HEK293T (cell line): ENCODE measurements at regions not wholly inside any gene's neighbourhood (a gene's known extent, or its start where the extent isn't known, plus 50 kb on each side); places are given as distances from the start of the nearest gene placed in this dataset.

Experiments used
- CTCF ChIA-PET: fragments of 350-600 bp; formaldehyde crosslinking; extraction: SDS; loops from one replicate; lab custom pipeline; 2021; ENCODE audit warnings: antibody characterized with exemption, inconsistent platforms; lab: Yijun Ruan, JAX
- POLR2A ChIA-PET: fragments of 350-600 bp; formaldehyde crosslinking; extraction: SDS; loops from one replicate; lab custom pipeline; 2020; ENCODE audit warnings: antibody characterized with exemption, inconsistent platforms; lab: Yijun Ruan, JAX
- DNase-seq: peaks from one replicate; pipeline ENCODE4 v3.0.0; 2012; ENCODE audit warnings: mixed read lengths; ENCODE audit errors: extremely low spot score
- ARNT ChIP-seq: fragments of 450-650 bp; IDR thresholded peaks from 2 replicates; pipeline ENCODE4 v1.6.1; 2017; ENCODE audit warnings: mild to moderate bottlenecking
- BHLHE40 ChIP-seq: fragments of 450-650 bp; IDR thresholded peaks from 2 replicates; pipeline ENCODE4 v1.6.1; 2016; ENCODE audit warnings: mild to moderate bottlenecking, moderate library complexity, borderline replicate concordance
- CTBP1 ChIP-seq: fragments of 450-650 bp; IDR thresholded peaks from 2 replicates; pipeline ENCODE4 v1.6.1; 2016; ENCODE audit warnings: borderline replicate concordance
- ELF4 ChIP-seq: fragments of 450-650 bp; IDR thresholded peaks from 2 replicates; pipeline ENCODE4 v1.6.1; 2017; ENCODE audit warnings: antibody characterized with exemption
- FOXA1 ChIP-seq: fragments of 450-650 bp; IDR thresholded peaks from 2 replicates; pipeline ENCODE4 v1.6.1; 2016; ENCODE audit warnings: mild to moderate bottlenecking
- FOXK2 ChIP-seq: fragments of 450-650 bp; IDR thresholded peaks from 2 replicates; pipeline ENCODE4 v1.6.1; 2016; ENCODE audit warnings: mild to moderate bottlenecking
- FOXM1 ChIP-seq: fragments of 450-650 bp; IDR thresholded peaks from 2 replicates; pipeline ENCODE4 v1.6.1; 2017; ENCODE audit warnings: mild to moderate bottlenecking, borderline replicate concordance
- HDGF ChIP-seq: fragments of 450-650 bp; IDR thresholded peaks from 2 replicates; pipeline ENCODE4 v1.6.1; 2017; ENCODE audit warnings: antibody characterized with exemption, borderline replicate concordance
- L3MBTL2 ChIP-seq: fragments of 450-650 bp; conservative IDR thresholded peaks from 2 replicates; pipeline ENCODE4 v1.6.1; 2016; ENCODE audit warnings: mild to moderate bottlenecking
- LEF1 ChIP-seq: fragments of 450-650 bp; IDR thresholded peaks from 2 replicates; pipeline ENCODE4 v1.6.1; 2017; ENCODE audit warnings: mild to moderate bottlenecking, borderline replicate concordance
- NFRKB ChIP-seq: fragments of 450-650 bp; IDR thresholded peaks from 2 replicates; pipeline ENCODE4 v1.6.1; 2016; ENCODE audit warnings: mild to moderate bottlenecking, moderate library complexity
- SP1 ChIP-seq: fragments of 450-650 bp; IDR thresholded peaks from 2 replicates; pipeline ENCODE4 v1.6.1; 2017
- SUZ12 ChIP-seq: fragments of 450-650 bp; IDR thresholded peaks from 2 replicates; pipeline ENCODE4 v1.6.1; 2016; ENCODE audit warnings: mild to moderate bottlenecking
- TARDBP ChIP-seq: fragments of 450-650 bp; IDR thresholded peaks from 2 replicates; pipeline ENCODE4 v1.6.1; 2016
- ZNF384 ChIP-seq: fragments of 450-650 bp; IDR thresholded peaks from 2 replicates; pipeline ENCODE4 v1.6.1; 2016
- TF ChIP-seq, protein P1 (sequence below): fragments of 450-650 bp; IDR thresholded peaks from 2 replicates; pipeline ENCODE4 v1.6.1; 2016

DNA sequence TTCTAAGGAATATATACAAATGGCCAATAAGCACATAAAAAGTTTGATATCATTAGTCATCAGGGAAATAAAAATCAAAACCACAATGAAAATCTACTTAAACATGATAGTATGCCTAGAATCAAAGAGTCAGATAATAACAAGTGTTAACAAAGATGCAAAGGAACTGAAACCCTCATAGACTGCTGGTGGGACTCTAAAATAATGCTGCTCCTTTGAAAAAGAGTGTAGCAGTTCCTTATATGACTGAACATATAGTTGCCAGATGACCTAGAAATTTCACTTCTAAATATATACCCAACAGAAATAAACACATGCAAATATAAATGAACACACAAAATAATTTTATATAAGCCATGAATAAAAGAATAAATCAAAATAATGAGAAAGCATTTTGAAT, 205.1 kb upstream of the CTSO start:
- TF ChIP-seq NFRKB (no peak), SUZ12 (no peak), BHLHE40 (no peak), HDGF (no peak), ARNT (no peak), SP1 (no peak), LEF1 (no peak), CTBP1 (no peak), FOXA1 (no peak), ZNF384 (no peak), ELF4 (no peak)
- TF ChIP-seq, protein P1, sequence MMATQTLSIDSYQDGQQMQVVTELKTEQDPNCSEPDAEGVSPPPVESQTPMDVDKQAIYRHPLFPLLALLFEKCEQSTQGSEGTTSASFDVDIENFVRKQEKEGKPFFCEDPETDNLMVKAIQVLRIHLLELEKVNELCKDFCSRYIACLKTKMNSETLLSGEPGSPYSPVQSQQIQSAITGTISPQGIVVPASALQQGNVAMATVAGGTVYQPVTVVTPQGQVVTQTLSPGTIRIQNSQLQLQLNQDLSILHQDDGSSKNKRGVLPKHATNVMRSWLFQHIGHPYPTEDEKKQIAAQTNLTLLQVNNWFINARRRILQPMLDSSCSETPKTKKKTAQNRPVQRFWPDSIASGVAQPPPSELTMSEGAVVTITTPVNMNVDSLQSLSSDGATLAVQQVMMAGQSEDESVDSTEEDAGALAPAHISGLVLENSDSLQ: no peak
- no peak for DNase-seq
- ChIA-PET CTCF (no interaction called here), POLR2A (no interaction called here)

DNA sequence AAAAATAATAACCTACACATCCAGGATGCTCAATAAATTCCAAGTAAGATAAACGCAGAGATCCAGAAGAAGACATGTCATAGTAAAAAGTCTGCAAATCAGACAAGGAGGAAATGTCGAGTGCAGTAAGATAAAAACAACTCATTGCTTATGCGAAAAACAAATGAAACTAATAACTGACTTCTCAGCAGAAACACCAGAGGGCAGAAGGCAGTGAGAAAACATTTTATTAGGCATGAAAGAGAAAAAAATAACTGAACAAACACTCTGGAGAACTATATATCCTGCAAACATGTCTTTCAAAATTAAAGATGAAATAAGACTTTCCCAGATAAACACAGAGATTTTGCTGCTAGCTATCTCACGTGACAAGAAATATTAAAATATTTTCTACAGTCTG, 201.3 kb upstream of the CTSO start:
- POLR2A ChIA-PET: no interaction called here
- no peak for TF ChIP-seq LEF1
- TF ChIP-seq L3MBTL2: no peak
- no peak for TF ChIP-seq ARNT
- TF ChIP-seq ZNF384: no peak
- no peak for TF ChIP-seq CTBP1
- TF ChIP-seq SUZ12: no peak
- TF ChIP-seq FOXK2: no peak
- no peak for TF ChIP-seq ELF4
- TF ChIP-seq FOXM1: no peak
- no peak for TF ChIP-seq HDGF
- no peak for TF ChIP-seq BHLHE40
- no peak for TF ChIP-seq FOXA1
- no peak for TF ChIP-seq TARDBP
- TF ChIP-seq SP1: no peak
- no peak for TF ChIP-seq NFRKB
- DNase-seq: no peak
- CTCF ChIA-PET: no interaction called here

DNA sequence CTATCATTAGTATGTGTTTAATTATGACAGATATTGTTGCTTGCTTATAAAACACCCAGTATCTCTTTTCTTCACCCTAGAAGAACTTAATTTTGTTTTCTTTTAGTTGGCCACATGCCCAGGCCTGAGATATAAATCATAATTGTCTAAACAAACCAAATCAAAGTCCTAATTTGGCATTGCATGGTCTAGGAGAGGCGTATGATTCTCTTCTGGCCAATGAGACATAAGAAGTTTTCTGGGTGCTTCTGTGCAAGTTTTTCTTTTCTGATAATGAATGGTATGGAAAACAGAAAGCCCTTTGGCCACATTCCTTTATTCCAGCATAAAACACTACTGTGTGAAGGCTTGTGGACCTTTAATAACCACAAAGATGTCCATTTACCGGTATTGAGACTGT, 192.9 kb upstream of the CTSO start:
- TF ChIP-seq, protein P1: no peak
- TF ChIP-seq ZNF384: no peak
- no peak for TF ChIP-seq BHLHE40
- no peak for TF ChIP-seq LEF1
- no peak for TF ChIP-seq NFRKB
- TF ChIP-seq TARDBP: no peak
- no peak for TF ChIP-seq FOXA1
- no peak for TF ChIP-seq ELF4
- no peak for TF ChIP-seq HDGF
- TF ChIP-seq SUZ12: no peak
- TF ChIP-seq L3MBTL2: no peak
- DNase-seq: no peak
- ChIA-PET CTCF (interaction anchor here (0.7 kb wide), 1 partner anchor 531 kb away, joined by 3 read pairs; no protein-coding TSS in a partner anchor), POLR2A (no interaction called here)

DNA sequence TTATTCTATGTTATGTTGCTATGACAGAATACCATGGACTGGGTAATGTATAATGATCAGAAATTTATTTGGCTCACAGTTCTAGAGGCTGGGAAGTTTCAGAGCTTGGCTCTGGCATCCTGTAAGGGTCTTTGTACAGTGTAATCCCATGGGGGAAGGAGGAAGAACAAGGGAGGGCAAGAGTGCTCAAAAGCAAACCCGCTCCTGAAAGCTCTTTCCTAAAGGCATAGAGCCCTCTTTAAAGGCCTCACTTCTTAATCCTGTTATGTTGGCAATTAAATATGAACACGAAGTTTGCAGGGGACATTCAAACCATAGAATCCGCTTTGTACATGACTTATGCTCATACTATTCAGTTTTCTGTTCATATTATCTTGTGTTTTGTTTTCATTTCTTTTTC, 191.3 kb upstream of the CTSO start:
- TF ChIP-seq LEF1 (no peak), FOXM1 (no peak)
- POLR2A ChIA-PET: no interaction called here
- DNase-seq: no peak
- CTCF ChIA-PET: no interaction called here

DNA sequence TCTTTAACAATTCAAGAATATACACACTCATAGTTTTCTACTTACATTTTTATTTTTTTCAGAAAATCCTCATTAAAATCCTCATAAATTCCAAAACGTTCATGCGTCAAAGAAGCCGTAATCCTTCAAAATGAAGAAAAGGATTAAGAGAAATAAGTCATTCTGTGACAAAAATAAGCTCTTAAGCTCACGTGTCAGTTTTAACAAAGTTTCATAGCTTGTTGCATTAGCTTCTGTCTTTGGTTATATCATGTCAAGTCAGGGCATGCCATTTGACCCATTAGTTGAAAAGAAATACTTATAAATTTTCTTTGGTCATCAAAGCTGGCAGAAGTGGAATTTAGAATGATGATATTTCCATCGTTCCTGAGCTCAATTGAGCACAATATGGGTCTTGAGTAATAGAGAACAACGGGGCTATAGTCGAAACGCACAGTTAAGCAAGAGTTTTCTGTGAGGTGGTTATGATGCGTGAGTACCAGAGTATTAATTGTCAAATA, 185.2 kb upstream of the CTSO start:
- TF ChIP-seq FOXA1 (no peak), L3MBTL2 (no peak)
- CTCF ChIA-PET: interaction anchor here (0.8 kb wide), 1 partner anchor 240 kb away, joined by 3 read pairs; no protein-coding TSS in a partner anchor
- POLR2A ChIA-PET: no interaction called here
- DNase-seq: no peak

DNA sequence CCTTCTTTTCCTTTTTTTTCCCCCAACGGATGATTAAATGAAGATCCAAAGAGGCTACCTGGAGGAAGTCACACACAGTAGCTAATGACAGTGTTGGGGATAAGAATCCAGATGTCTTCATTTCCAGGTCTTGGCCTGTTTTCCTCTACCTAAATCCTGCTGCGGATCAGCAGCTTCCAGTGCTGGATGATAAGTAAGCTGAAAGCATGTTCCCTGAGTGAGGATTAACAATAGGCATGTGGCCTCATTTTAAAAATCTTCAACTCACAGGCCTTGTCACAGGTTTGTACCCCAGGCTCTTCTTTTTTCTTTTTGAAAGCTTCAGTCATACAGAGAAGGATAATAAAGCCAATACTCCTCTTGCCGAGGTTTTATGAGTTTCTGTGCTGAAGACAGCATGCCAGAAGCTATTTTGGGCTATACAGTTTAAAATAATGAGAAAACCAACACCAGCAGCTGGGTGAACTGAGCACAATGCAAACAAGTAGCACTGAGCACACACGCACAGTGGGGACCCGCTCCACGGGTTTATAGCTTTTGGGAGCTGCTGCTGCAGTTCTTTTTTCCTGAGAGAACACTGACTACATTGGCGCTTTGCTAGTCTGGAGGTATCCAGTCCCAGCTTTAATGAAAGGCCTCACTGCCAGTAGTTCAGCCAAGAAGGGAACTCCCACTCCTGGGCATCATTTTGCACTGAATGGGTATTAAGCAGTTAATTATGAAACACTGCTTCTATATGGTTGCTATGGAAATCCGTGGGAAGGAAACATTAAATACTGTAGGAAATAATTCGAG, 184.2 kb upstream of the CTSO start:
- TF ChIP-seq NFRKB: no peak
- TF ChIP-seq BHLHE40: no peak
- no peak for TF ChIP-seq CTBP1
- no peak for TF ChIP-seq ELF4
- no peak for TF ChIP-seq LEF1
- no peak for TF ChIP-seq ZNF384
- TF ChIP-seq, protein P1: no peak
- TF ChIP-seq FOXA1: no peak
- TF ChIP-seq FOXK2: no peak
- no peak for TF ChIP-seq L3MBTL2
- TF ChIP-seq FOXM1: no peak
- TF ChIP-seq SP1: no peak
- TF ChIP-seq HDGF: no peak
- no peak for TF ChIP-seq ARNT
- no peak for TF ChIP-seq TARDBP
- no peak for TF ChIP-seq SUZ12
- ChIA-PET CTCF (interaction anchor here (0.7 to 0.8 kb wide), 2 partner anchors 241 to 663 kb away, joined by 3 read pairs; no protein-coding TSS in a partner anchor), POLR2A (no interaction called here)
- no peak for DNase-seq
